ENCODE measurements at regions not wholly inside any gene's neighbourhood (a gene's known extent, or its start where the extent isn't known, plus 50 kb on each side); places are given as distances from the start of the nearest gene placed in this dataset.

DNA sequence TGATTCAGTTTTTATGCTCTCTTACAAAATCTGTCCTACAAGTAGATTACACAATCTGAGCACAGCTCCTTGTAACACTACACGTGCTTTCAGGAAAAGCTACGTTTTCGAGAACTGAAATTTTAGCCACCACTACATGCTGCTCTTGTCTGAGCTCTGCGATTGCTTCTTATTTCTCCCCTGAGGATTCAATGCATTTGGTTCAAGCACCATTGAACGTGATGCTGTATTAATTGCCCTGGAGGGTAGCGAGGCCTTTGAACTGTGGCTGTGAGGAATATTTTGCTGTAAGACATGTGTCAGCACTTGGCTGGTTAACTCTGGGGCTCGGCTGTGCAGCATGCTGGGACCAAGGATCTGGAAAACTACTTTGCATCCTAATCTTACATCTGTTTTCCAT, 405.8 kb downstream of the EPHA4 start:
- Histone ChIP-seq H3K9ac (ENCODE audit: low read depth, low read length) (no peak overlapping the region), H3K9me3 (ENCODE audit: control insufficient read depth, insufficient read depth, low read length) (no peaks in the 10 kb centered on the region), H3K36me3 (ENCODE audit: control insufficient read depth, insufficient read depth, low read length) (no peaks in the 10 kb centered on the region), H3K4me1 (ENCODE audit: control insufficient read depth, insufficient read depth, low read length) (no peaks in the 10 kb centered on the region), H3K27ac (ENCODE audit: low read depth, low read length) (no peak overlapping the region), H3K4me3 (ENCODE audit: low read depth, low read length) (no peak overlapping the region), H3K27me3 (ENCODE audit: control insufficient read depth, insufficient read depth, low read length) (no peaks in the 10 kb centered on the region)

GRCh38 chr2:221167561-221167960, 404.5 kb downstream of the EPHA4 start:
- H3K4me3 ChIP-seq (ENCODE audit: low read depth, low read length): no peak overlapping the region
- no peaks in the 10 kb centered on the region for H3K9me3 ChIP-seq (ENCODE audit: control insufficient read depth, insufficient read depth, low read length)
- no peaks in the 10 kb centered on the region for H3K4me1 ChIP-seq (ENCODE audit: control insufficient read depth, insufficient read depth, low read length)
- H3K27me3 ChIP-seq (ENCODE audit: control insufficient read depth, insufficient read depth, low read length): no peaks in the 10 kb centered on the region
- H3K27ac ChIP-seq (ENCODE audit: low read depth, low read length): no peak overlapping the region
- H3K9ac ChIP-seq (ENCODE audit: low read depth, low read length): no peak overlapping the region
- no peaks in the 10 kb centered on the region for H3K36me3 ChIP-seq (ENCODE audit: control insufficient read depth, insufficient read depth, low read length)

DNA sequence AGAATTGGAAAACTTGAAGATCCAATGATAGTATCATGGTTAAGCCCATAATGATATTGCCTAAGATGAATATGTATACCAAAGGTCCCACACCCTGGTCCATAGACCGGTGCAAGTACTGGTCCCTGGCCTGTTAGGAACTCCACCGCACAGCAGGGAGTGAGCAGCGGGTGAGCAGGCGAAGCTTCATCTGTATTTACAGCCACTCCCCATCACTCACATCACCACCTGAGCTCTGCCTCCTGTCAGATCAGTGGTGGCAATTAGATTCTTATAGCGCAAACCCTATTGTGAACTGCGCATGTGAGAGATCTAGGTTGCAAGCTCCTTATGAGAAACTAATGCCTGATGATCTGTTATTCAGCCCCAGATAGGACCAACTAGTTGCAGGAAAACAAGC, 402.4 kb downstream of the EPHA4 start:
- no peaks in the 10 kb centered on the region for H3K9me3 ChIP-seq (ENCODE audit: control insufficient read depth, insufficient read depth, low read length)
- no peaks in the 10 kb centered on the region for H3K27me3 ChIP-seq (ENCODE audit: control insufficient read depth, insufficient read depth, low read length)
- no peaks in the 10 kb centered on the region for H3K4me1 ChIP-seq (ENCODE audit: control insufficient read depth, insufficient read depth, low read length)
- no peak overlapping the region for H3K27ac ChIP-seq (ENCODE audit: low read depth, low read length)
- no peaks in the 10 kb centered on the region for H3K36me3 ChIP-seq (ENCODE audit: control insufficient read depth, insufficient read depth, low read length)
- no peak overlapping the region for H3K9ac ChIP-seq (ENCODE audit: low read depth, low read length)
- H3K4me3 ChIP-seq (ENCODE audit: low read depth, low read length): no peak overlapping the region

- no peaks in the 10 kb centered on the region for H3K4me1 ChIP-seq (ENCODE audit: control insufficient read depth, insufficient read depth, low read length)
- no peaks in the 10 kb centered on the region for H3K9me3 ChIP-seq (ENCODE audit: control insufficient read depth, insufficient read depth, low read length)
- no peak overlapping the region for H3K27ac ChIP-seq (ENCODE audit: low read depth, low read length)
- no peaks in the 10 kb centered on the region for H3K36me3 ChIP-seq (ENCODE audit: control insufficient read depth, insufficient read depth, low read length)
- H3K27me3 ChIP-seq (ENCODE audit: control insufficient read depth, insufficient read depth, low read length): no peaks in the 10 kb centered on the region
- no peak overlapping the region for H3K9ac ChIP-seq (ENCODE audit: low read depth, low read length)
- no peak overlapping the region for H3K4me3 ChIP-seq (ENCODE audit: low read depth, low read length)
Measured at GRCh38 chr2:221170548-221170947, 401.6 kb downstream of the EPHA4 start.

DNA sequence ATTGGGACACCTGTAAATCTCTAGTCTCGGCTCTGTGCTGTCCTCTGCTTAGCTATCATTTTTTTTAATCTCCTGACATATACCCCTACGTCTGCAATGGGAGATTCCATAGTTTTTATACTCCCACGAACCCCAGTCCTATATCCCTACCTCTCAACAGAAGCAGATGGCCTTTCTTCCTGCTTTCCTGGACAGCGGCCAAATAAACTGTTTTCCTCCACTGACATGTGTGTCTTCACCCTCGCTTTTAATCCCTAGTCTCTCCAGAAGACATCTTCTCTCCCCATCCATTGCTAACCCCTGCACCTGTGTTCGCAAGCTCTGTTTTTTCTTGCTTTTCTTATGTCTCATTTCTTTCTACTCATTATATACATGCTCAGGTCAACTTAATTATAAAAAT, 395.4 kb downstream of the EPHA4 start:
- H3K4me1 ChIP-seq (ENCODE audit: control insufficient read depth, insufficient read depth, low read length): no peaks in the 10 kb centered on the region
- H3K36me3 ChIP-seq (ENCODE audit: control insufficient read depth, insufficient read depth, low read length): no peaks in the 10 kb centered on the region
- no peaks in the 10 kb centered on the region for H3K27me3 ChIP-seq (ENCODE audit: control insufficient read depth, insufficient read depth, low read length)
- H3K27ac ChIP-seq (ENCODE audit: low read depth, low read length): no peak overlapping the region
- H3K9me3 ChIP-seq (ENCODE audit: control insufficient read depth, insufficient read depth, low read length): no peaks in the 10 kb centered on the region
- H3K9ac ChIP-seq (ENCODE audit: low read depth, low read length): no peak overlapping the region
- no peak overlapping the region for H3K4me3 ChIP-seq (ENCODE audit: low read depth, low read length)

GRCh38 chr2:221178139-221178538, 394.0 kb downstream of the EPHA4 start:
- no peaks in the 10 kb centered on the region for H3K27me3 ChIP-seq (ENCODE audit: control insufficient read depth, insufficient read depth, low read length)
- no peaks in the 10 kb centered on the region for H3K4me1 ChIP-seq (ENCODE audit: control insufficient read depth, insufficient read depth, low read length)
- H3K36me3 ChIP-seq (ENCODE audit: control insufficient read depth, insufficient read depth, low read length): no peaks in the 10 kb centered on the region
- no peak overlapping the region for H3K27ac ChIP-seq (ENCODE audit: low read depth, low read length)
- no peak overlapping the region for H3K4me3 ChIP-seq (ENCODE audit: low read depth, low read length)
- H3K9me3 ChIP-seq (ENCODE audit: control insufficient read depth, insufficient read depth, low read length): no peaks in the 10 kb centered on the region
- H3K9ac ChIP-seq (ENCODE audit: low read depth, low read length): no peak overlapping the region

- Histone ChIP-seq H3K27me3 (ENCODE audit: control insufficient read depth, insufficient read depth, low read length) (peaks cover 4% of the 10 kb centered on the region), H3K9me3 (ENCODE audit: control insufficient read depth, insufficient read depth, low read length) (no peaks in the 10 kb centered on the region), H3K9ac (ENCODE audit: low read depth, low read length) (no peak overlapping the region), H3K4me1 (ENCODE audit: control insufficient read depth, insufficient read depth, low read length) (peaks cover 19% of the 10 kb centered on the region), H3K27ac (ENCODE audit: low read depth, low read length) (no peak overlapping the region), H3K36me3 (ENCODE audit: control insufficient read depth, insufficient read depth, low read length) (no peaks in the 10 kb centered on the region), H3K4me3 (ENCODE audit: low read depth, low read length) (no peak overlapping the region)
Measured at GRCh38 chr2:221186873-221187272, 385.2 kb downstream of the EPHA4 start.

DNA sequence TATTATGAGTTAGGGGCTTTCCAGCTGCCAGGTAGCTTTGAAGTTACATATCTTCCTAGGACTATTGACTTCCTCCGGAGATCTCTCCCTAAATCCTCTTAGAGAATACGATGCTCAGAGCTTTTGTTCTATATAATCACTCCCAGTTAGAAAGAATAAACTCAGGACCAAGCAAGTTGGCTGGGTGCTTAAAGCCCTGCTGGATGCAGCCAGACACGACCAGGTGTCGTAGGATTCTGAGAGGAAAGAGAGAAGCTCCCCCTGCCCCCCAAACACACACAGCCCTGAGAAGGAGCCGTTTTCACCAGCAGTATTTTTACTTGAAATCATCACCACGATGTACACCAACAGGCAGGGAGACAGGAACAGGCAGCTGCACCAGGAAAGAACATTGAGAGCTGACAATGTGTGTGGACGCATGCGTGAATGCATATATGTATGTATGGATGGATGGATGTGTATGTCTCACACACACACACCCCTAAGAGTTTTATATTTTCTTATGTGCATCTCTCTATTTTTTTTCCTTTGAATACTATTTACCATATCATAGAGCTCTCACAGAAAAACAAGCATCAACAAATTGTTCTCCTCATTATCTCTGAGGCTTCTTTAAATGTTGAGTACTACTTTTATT, 382.6 kb downstream of the EPHA4 start:
- no peak overlapping the region for H3K27ac ChIP-seq (ENCODE audit: low read depth, low read length)
- no peaks in the 10 kb centered on the region for H3K9me3 ChIP-seq (ENCODE audit: control insufficient read depth, insufficient read depth, low read length)
- no peak overlapping the region for H3K9ac ChIP-seq (ENCODE audit: low read depth, low read length)
- peaks cover 4% of the 10 kb centered on the region for H3K27me3 ChIP-seq (ENCODE audit: control insufficient read depth, insufficient read depth, low read length)
- H3K4me1 ChIP-seq (ENCODE audit: control insufficient read depth, insufficient read depth, low read length): peaks cover 19% of the 10 kb centered on the region
- H3K36me3 ChIP-seq (ENCODE audit: control insufficient read depth, insufficient read depth, low read length): no peaks in the 10 kb centered on the region
- H3K4me3 ChIP-seq (ENCODE audit: low read depth, low read length): 0 out of 2 replicates have a peak overlapping the region, but pooled peaks have one; percentile 22

GRCh38 chr2:221195829-221196228, 376.3 kb downstream of the EPHA4 start:
- Histone ChIP-seq H3K36me3 (ENCODE audit: control insufficient read depth, insufficient read depth, low read length) (no peaks in the 10 kb centered on the region), H3K27me3 (ENCODE audit: control insufficient read depth, insufficient read depth, low read length) (no peaks in the 10 kb centered on the region), H3K9me3 (ENCODE audit: control insufficient read depth, insufficient read depth, low read length) (no peaks in the 10 kb centered on the region), H3K4me3 (ENCODE audit: low read depth, low read length) (no peak overlapping the region), H3K27ac (ENCODE audit: low read depth, low read length) (no peak overlapping the region), H3K9ac (ENCODE audit: low read depth, low read length) (no peak overlapping the region), H3K4me1 (ENCODE audit: control insufficient read depth, insufficient read depth, low read length) (peaks cover 33% of the 10 kb centered on the region)

- H3K9ac ChIP-seq (ENCODE audit: low read depth, low read length): no peak overlapping the region
- peaks cover 36% of the 10 kb centered on the region for H3K4me1 ChIP-seq (ENCODE audit: control insufficient read depth, insufficient read depth, low read length)
- no peaks in the 10 kb centered on the region for H3K9me3 ChIP-seq (ENCODE audit: control insufficient read depth, insufficient read depth, low read length)
- no peak overlapping the region for H3K27ac ChIP-seq (ENCODE audit: low read depth, low read length)
- no peak overlapping the region for H3K4me3 ChIP-seq (ENCODE audit: low read depth, low read length)
- no peaks in the 10 kb centered on the region for H3K36me3 ChIP-seq (ENCODE audit: control insufficient read depth, insufficient read depth, low read length)
- no peaks in the 10 kb centered on the region for H3K27me3 ChIP-seq (ENCODE audit: control insufficient read depth, insufficient read depth, low read length)
Measured at GRCh38 chr2:221197225-221197856, 374.8 kb downstream of the EPHA4 start.

DNA sequence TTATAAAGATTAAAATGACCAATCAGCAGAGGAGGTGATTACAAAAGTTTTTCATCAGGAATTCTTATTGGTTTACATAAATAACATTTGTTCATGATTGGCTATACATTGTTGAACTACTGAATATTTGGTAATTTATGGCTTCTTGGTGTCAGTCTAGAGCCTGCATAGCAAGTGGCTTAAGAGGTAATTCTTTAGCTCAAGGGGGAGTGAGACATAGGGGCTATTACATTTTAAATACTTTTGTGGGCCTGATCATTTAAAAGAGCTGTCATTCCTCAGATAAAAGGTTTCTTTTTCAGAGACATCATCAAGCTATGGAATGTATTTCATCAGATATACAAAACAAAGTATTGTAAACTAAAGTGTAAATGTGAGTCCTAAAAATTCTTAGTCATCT, 373.8 kb downstream of the EPHA4 start:
- H3K9me3 ChIP-seq (ENCODE audit: control insufficient read depth, insufficient read depth, low read length): no peaks in the 10 kb centered on the region
- H3K27me3 ChIP-seq (ENCODE audit: control insufficient read depth, insufficient read depth, low read length): no peaks in the 10 kb centered on the region
- peaks cover 36% of the 10 kb centered on the region for H3K4me1 ChIP-seq (ENCODE audit: control insufficient read depth, insufficient read depth, low read length)
- no peak overlapping the region for H3K4me3 ChIP-seq (ENCODE audit: low read depth, low read length)
- H3K27ac ChIP-seq (ENCODE audit: low read depth, low read length): no peak overlapping the region
- H3K9ac ChIP-seq (ENCODE audit: low read depth, low read length): no peak overlapping the region
- H3K36me3 ChIP-seq (ENCODE audit: control insufficient read depth, insufficient read depth, low read length): no peaks in the 10 kb centered on the region

Measured in HUES48 (cell line).